Astrocyte of the cerebellum (primary cell): ENCODE measurements at regions not wholly inside any gene's neighbourhood (a gene's known extent, or its start where the extent isn't known, plus 50 kb on each side); places are given as distances from the start of the nearest gene placed in this dataset.

ENCODE experiments used
- DNase-seq: peaks from one replicate; pipeline ENCODE4 v3.0.0-alpha.2; 2011; ENCODE audit warnings: low read depth
- H3K4me3 ChIP-seq: 2 replicates; pipeline ENCODE4 v1.5.1; 2011; ENCODE audit warnings: mild to moderate bottlenecking, low read depth, low read length, moderate library complexity
- CTCF ChIP-seq: IDR thresholded peaks from 2 replicates; pipeline ENCODE4 v1.5.1; 2012; ENCODE audit warnings: low read length, low read depth, moderate library complexity, mild to moderate bottlenecking; ENCODE audit errors: missing control alignments
- in situ Hi-C: cut with HindIII; loops from 2 replicates; pipeline ENCODE4 v1.10.0; 2017; ENCODE audit warnings: low sequenced_read_pairs

- no peak for TF ChIP-seq CTCF
- in situ Hi-C loops, result no loop called here
- DNase-seq, result no peak
- no peak overlapping the region for H3K4me3 ChIP-seq
Observed at GRCh38 chr12:31859232-31859977, 99.8 kb upstream of the RESF1 start.

GRCh38 chr12:31855427-31855826, 103.8 kb upstream of the RESF1 start:
- no peak for DNase-seq
- in situ Hi-C loops, result no loop called here
- TF ChIP-seq CTCF, result no peak
- H3K4me3 ChIP-seq, result no peak overlapping the region

GRCh38 chr12:31853977-31854376, 105.2 kb upstream of the RESF1 start:
- no peak for DNase-seq
- no peak overlapping the region for H3K4me3 ChIP-seq
- in situ Hi-C loops, result no loop called here
- no peak for TF ChIP-seq CTCF

- in situ Hi-C loops, result no loop called here
- DNase-seq, result no peak
- H3K4me3 ChIP-seq, result no peak overlapping the region
- no peak for TF ChIP-seq CTCF
Observed at GRCh38 chr12:31853520-31853919, 105.7 kb upstream of the RESF1 start.

- in situ Hi-C loops, result no loop called here
- no peak for TF ChIP-seq CTCF
- no peak for DNase-seq
- no peak overlapping the region for H3K4me3 ChIP-seq
Observed at GRCh38 chr12:31850268-31850667, 108.9 kb upstream of the RESF1 start.

GRCh38 chr12:31849090-31849687, 110.0 kb upstream of the RESF1 start:
- in situ Hi-C loops, result no loop called here
- H3K4me3 ChIP-seq, result no peak overlapping the region
- TF ChIP-seq CTCF, result no peak
- DNase-seq, result no peak
